ENCODE measurements at regions not wholly inside any gene's neighbourhood (a gene's known extent, or its start where the extent isn't known, plus 50 kb on each side); places are given as distances from the start of the nearest gene placed in this dataset.

DNA sequence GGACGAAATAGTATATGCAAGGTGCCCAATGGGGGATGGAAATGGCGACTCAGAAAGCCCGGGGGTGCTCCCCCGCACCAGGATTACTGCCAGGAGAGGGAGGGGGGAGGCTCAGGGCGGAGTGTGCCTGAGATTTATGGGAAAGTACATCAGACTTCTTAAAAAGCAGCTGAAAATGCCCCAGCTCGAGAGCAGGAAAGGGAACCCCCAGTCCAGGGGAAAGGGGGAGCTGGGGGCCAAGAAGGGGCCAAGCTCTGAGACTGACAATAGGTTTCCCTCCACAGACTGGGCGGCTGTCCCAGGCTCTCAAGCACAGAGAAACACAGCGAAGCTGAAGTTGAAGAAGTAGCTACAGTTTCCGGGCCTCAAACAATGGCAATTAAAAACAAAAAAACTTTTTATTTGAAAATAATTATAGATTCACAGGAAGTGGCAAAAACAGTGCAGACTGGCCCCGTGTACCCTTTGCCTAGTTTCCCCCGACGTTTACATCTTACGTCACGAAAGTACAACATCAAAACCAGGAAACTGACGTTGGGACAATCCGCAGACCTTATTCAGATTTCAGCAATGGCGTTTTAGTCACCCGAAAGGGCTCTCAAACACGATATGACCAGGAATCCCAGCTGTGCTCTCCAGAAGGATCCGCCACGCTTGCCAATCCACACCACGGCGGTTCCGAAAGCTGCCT lies 83.9 kb upstream of the FGFR2 start:
- peaks cover 22% of the 10 kb centered on the region for H3K9me3 Mint-ChIP-seq
- H3K27ac Mint-ChIP-seq = peak overlapping the region; percentile 45 to 88 (median 59)
- H3K27me3 Mint-ChIP-seq (ENCODE audit: low read depth) = peaks cover 68% of the 10 kb centered on the region
- no peaks in the 10 kb centered on the region for H3K36me3 Mint-ChIP-seq (ENCODE audit: low read depth)
- H3K4me1 Mint-ChIP-seq = peaks cover 49% of the 10 kb centered on the region
- no peak for TF ChIP-seq CTCF (IDR thresholded peaks at IDR 0.05; ENCODE audit: unreplicated experiment in 3 of 3)
- H3K4me3 Mint-ChIP-seq = peak overlapping the region in 1 of 3 experiments; percentile 34

DNA sequence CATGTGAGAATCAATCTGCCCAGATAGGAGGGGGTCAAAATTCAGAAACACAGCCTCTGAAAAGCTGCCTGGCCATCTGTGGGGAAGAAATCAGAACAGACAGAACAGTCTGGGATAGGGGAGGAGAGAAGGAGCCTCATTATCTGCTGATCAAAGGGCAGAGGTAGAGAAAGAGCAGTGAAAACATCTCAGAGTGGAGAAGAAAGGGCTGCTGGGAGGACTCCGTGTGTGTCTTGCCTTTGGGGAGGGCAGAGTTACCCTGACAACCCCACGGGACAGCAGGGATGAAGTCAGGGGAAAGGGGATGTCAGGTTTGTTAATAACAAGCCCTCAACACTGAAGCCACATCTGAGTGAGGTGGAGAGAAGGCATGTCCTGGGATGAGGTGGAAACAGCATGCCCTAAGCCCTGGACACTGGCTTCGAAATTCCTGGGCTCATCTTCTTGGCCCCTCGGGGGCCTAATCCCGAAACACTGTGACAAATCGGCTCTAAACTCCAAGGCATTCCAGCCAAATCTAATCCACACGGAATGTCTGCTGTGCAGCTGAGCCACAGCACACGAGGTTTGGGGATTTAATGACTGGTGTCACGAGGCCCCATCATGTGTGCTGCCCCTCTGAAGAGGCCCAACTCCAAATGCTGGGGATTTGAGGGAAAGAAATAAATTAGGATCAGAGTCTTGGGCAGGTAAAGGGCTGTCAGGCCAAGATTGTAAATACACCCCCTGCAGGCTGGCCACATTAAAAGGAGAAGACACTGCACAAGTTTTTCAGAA lies 82.8 kb upstream of the FGFR2 start:
- H3K27me3 Mint-ChIP-seq (ENCODE audit: low read depth) = peaks cover 68% of the 10 kb centered on the region
- H3K4me1 Mint-ChIP-seq = peaks cover 44% of the 10 kb centered on the region
- peaks cover 23% of the 10 kb centered on the region for H3K9me3 Mint-ChIP-seq
- TF ChIP-seq CTCF (IDR thresholded peaks at IDR 0.05; ENCODE audit: unreplicated experiment in 3 of 3) = no peak
- H3K36me3 Mint-ChIP-seq (ENCODE audit: low read depth) = no peaks in the 10 kb centered on the region
- H3K27ac Mint-ChIP-seq = peak overlapping the region; percentile 26 to 88 (median 59)
- peak overlapping the region in 1 of 3 experiments; percentile 21 for H3K4me3 Mint-ChIP-seq

- Mint-ChIP-seq H3K27me3 (ENCODE audit: low read depth) (peaks cover 68% of the 10 kb centered on the region), H3K4me1 (peaks cover 36% of the 10 kb centered on the region), H3K27ac (no peak overlapping the region), H3K4me3 (no peak overlapping the region), H3K36me3 (ENCODE audit: low read depth) (no peaks in the 10 kb centered on the region), H3K9me3 (peaks cover 29% of the 10 kb centered on the region)
- TF ChIP-seq CTCF (IDR thresholded peaks at IDR 0.05; ENCODE audit: unreplicated experiment in 3 of 3) = no peak
Measured at GRCh38 chr10:121679916-121680315, 81.7 kb upstream of the FGFR2 start.

GRCh38 chr10:121678631-121679174 lies 80.5 kb upstream of the FGFR2 start:
- no peak for TF ChIP-seq CTCF (IDR thresholded peaks at IDR 0.05; ENCODE audit: unreplicated experiment in 3 of 3)
- Mint-ChIP-seq H3K4me1 (peaks cover 28% of the 10 kb centered on the region), H3K9me3 (peaks cover 30% of the 10 kb centered on the region), H3K36me3 (ENCODE audit: low read depth) (no peaks in the 10 kb centered on the region), H3K27ac (no peak overlapping the region), H3K4me3 (no peak overlapping the region), H3K27me3 (ENCODE audit: low read depth) (peaks cover 78% of the 10 kb centered on the region)

- TF ChIP-seq CTCF (IDR thresholded peaks at IDR 0.05; ENCODE audit: unreplicated experiment in 3 of 3) = no peak
- no peak overlapping the region for H3K4me3 Mint-ChIP-seq
- no peak overlapping the region for H3K27ac Mint-ChIP-seq
- peaks cover 24% of the 10 kb centered on the region for H3K4me1 Mint-ChIP-seq
- H3K27me3 Mint-ChIP-seq (ENCODE audit: low read depth) = peaks cover 81% of the 10 kb centered on the region
- H3K36me3 Mint-ChIP-seq (ENCODE audit: low read depth) = no peaks in the 10 kb centered on the region
- peaks cover 30% of the 10 kb centered on the region for H3K9me3 Mint-ChIP-seq
Measured at GRCh38 chr10:121677880-121678279, 79.6 kb upstream of the FGFR2 start.

All from nephron (organoid).